Peyer's patch (tissue), 4 donors: ENCODE measurements at regions not wholly inside any gene's neighbourhood (a gene's known extent, or its start where the extent isn't known, plus 50 kb on each side); places are given as distances from the start of the nearest gene placed in this dataset.

Source experiments
- POLR2A ChIP-seq, 2 donors: fragments of 450-650 bp; IDR thresholded peaks; one replicate each; pipeline ENCODE4 v1.5.1; 2017; ENCODE audit warnings: antibody characterized with exemption in 2 of 2, mild to moderate bottlenecking in 2 of 2, moderate library complexity in 2 of 2
- TF ChIP-seq, protein P1 (sequence below), 6 experiments: fragments of 450-650 bp in 4 of 6; fragments of 200-600 bp in 2 of 6; sonication (generic) in 1 of 6; IDR thresholded peaks; one replicate each; pipeline ENCODE4 v1.5.1; 2017 to 2019; ENCODE audit warnings: antibody characterized with exemption in 6 of 6, mild to moderate bottlenecking in 3 of 6, moderate library complexity in 1 of 6

DNA sequence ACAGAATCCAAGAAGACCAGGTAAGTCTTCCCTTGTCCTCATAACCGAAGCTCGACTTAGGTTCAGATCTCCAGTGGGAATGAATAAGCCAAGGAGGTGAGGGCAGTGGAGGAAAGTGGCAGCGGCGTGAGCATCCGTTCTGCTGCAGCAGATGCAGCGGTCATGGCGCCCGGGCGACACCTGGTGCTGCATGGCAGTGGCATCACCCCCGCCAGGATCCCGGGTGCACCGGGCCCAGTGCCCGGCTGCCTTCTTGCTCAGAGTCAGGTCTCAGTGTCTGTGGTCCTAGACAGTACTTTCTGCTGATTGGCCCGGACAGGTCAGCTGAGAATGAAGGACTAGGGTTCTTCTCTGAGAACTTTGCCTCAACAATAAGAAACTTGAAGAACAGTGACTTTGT is 83.4 kb upstream of the SORBS2 start:
- TF ChIP-seq, protein P1, sequence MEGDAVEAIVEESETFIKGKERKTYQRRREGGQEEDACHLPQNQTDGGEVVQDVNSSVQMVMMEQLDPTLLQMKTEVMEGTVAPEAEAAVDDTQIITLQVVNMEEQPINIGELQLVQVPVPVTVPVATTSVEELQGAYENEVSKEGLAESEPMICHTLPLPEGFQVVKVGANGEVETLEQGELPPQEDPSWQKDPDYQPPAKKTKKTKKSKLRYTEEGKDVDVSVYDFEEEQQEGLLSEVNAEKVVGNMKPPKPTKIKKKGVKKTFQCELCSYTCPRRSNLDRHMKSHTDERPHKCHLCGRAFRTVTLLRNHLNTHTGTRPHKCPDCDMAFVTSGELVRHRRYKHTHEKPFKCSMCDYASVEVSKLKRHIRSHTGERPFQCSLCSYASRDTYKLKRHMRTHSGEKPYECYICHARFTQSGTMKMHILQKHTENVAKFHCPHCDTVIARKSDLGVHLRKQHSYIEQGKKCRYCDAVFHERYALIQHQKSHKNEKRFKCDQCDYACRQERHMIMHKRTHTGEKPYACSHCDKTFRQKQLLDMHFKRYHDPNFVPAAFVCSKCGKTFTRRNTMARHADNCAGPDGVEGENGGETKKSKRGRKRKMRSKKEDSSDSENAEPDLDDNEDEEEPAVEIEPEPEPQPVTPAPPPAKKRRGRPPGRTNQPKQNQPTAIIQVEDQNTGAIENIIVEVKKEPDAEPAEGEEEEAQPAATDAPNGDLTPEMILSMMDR (IDR thresholded peaks at IDR 0.05), result no peak
- no peak for TF ChIP-seq POLR2A (IDR thresholded peaks at IDR 0.05)
